ENCODE measurements at regions not wholly inside any gene's neighbourhood (a gene's known extent, or its start where the extent isn't known, plus 50 kb on each side); places are given as distances from the start of the nearest gene placed in this dataset.

DNA sequence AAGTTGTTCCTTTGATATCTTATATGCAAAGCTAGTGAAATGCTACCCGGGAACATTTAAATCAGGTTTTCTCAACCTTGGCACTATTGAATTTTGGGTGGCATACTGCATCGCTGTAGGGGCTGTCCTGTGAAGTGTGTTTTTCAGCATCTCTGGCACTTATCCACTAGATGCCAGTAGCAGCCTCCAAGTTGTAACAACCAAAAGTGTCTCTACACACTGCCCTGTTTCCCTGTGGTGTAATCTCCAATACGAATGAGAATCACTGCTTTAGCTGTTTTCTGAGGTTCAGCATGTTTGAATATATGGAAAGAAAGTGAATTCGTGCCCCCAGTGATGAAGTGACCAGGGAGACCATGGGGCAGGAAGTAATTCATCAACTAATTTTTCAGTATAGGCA, 551.6 kb upstream of the PRKX start:
- in situ Hi-C loops (cut with MboI; ENCODE audit: low pct_unique_long_range_greater_than_20kb, low sequenced_read_pairs, unreplicated experiment) = no loop called here

GRCh38 chrX:4263030-4263803, 549.8 kb upstream of the PRKX start:
- in situ Hi-C loops (cut with MboI; ENCODE audit: low pct_unique_long_range_greater_than_20kb, low sequenced_read_pairs, unreplicated experiment) = no loop called here
- TF ChIP-seq, protein P1, sequence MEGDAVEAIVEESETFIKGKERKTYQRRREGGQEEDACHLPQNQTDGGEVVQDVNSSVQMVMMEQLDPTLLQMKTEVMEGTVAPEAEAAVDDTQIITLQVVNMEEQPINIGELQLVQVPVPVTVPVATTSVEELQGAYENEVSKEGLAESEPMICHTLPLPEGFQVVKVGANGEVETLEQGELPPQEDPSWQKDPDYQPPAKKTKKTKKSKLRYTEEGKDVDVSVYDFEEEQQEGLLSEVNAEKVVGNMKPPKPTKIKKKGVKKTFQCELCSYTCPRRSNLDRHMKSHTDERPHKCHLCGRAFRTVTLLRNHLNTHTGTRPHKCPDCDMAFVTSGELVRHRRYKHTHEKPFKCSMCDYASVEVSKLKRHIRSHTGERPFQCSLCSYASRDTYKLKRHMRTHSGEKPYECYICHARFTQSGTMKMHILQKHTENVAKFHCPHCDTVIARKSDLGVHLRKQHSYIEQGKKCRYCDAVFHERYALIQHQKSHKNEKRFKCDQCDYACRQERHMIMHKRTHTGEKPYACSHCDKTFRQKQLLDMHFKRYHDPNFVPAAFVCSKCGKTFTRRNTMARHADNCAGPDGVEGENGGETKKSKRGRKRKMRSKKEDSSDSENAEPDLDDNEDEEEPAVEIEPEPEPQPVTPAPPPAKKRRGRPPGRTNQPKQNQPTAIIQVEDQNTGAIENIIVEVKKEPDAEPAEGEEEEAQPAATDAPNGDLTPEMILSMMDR (IDR thresholded peaks at IDR 0.05; ENCODE audit: extremely low read depth, insufficient read depth, missing control alignments) = peak; percentile 21
- DNase-seq (ENCODE audit: low spot score) = no peak

More for the DNA sequence above, 551.6 kb upstream of the PRKX start:
- TF ChIP-seq, protein P1 (IDR thresholded peaks at IDR 0.05; ENCODE audit: extremely low read depth, insufficient read depth, missing control alignments) = no peak
- DNase-seq (ENCODE audit: low spot score) = no peak

DNA sequence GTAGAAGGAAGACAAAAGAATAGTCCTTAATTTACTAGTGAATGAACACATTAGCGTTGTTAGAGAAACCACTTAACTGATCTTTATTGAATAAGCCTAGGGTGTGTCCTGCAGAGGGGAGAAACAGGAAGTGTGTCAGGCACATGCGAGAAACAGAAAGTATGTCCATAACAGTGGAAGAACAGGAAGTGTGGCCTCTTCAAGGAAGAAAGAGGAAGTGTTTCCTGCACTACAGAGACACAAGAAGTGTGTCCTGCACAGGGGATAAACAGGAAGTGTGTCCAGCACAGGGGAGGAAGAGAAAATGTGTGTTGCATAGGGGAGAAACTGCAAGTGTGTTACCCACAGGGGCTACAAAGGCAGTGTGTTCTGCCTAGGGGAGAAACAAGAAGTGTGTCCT, 539.6 kb upstream of the PRKX start:
- DNase-seq (ENCODE audit: low spot score) = no peak
- TF ChIP-seq, protein P1 (IDR thresholded peaks at IDR 0.05; ENCODE audit: extremely low read depth, insufficient read depth, missing control alignments) = no peak
- in situ Hi-C loops (cut with MboI; ENCODE audit: low pct_unique_long_range_greater_than_20kb, low sequenced_read_pairs, unreplicated experiment) = no loop called here

DNA sequence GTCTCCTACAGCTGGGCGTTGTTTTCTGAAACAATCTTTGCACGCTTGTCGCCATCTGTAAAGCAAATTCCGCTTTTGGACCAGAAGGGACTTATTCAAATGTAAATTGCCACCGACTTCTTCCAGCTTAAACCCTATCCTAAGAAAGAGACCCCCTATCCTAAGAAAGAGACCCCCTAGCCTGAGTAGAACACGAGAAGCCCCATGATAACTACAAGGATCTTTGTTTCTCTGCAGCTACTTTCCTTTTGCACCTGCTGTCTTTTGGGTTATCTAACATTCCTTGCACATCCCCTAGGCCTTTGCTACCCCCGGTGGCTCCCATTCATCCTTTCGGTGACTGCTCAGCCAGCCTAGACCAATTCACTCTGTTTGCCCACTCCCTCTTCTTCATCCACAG, 536.0 kb upstream of the PRKX start:
- no peak for DNase-seq (ENCODE audit: low spot score)
- in situ Hi-C loops (cut with MboI; ENCODE audit: low pct_unique_long_range_greater_than_20kb, low sequenced_read_pairs, unreplicated experiment) = no loop called here
- TF ChIP-seq, protein P1 (IDR thresholded peaks at IDR 0.05; ENCODE audit: extremely low read depth, insufficient read depth, missing control alignments) = no peak

DNA sequence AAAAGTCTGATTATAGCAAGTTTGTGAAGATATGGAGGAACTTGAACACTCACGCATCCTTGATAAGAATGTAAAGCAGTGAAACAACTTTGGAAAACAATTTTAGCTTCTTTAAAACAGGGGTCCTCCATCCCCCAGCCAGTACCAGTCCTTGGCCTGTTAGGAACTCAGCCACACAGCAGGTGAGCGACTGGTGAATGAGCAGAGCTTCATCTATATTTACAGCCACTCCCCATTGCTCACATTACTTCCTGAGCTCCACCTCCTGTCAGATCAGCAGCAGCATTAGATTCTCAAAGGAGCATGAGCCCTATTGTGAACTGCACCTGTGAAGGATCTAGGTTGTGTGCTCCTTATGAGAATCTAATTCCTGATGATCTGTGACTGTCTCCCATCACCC, 530.3 kb upstream of the PRKX start:
- DNase-seq (ENCODE audit: low spot score) = no peak
- TF ChIP-seq, protein P1 (IDR thresholded peaks at IDR 0.05; ENCODE audit: extremely low read depth, insufficient read depth, missing control alignments) = no peak
- in situ Hi-C loops (cut with MboI; ENCODE audit: low pct_unique_long_range_greater_than_20kb, low sequenced_read_pairs, unreplicated experiment) = no loop called here

DNA sequence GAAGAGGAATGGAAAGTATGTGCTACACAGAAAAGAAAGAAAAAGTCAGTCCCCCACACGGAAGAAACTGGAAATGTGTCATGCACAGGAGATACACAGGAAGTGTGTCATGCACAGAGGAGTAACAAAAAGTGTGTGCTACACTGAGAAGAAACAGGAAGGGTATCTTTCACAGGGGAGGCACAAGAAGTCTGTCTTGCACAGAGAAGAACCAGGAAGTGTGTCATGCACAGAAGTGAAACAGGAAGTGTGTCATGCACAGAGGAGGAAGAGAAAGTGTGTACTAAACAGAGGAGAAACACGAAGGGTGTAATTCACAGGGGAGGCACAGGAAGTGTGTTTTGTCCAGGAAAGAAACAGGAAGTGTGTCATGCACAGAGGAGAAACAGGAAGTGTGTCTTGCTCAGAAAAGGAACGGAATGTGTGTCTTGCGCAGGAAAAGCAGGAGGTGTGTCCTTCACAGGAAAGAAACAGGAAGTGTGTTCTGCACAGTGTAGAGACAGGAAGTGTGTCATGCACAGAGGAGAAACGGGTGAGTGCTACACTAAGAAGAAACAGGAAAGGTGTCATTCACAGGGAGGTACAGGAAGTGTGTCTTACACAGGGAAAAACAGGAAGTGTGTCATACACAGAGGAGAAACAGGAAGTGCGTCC, 527.2 kb upstream of the PRKX start:
- DNase-seq (ENCODE audit: low spot score) = no peak
- TF ChIP-seq, protein P1 (IDR thresholded peaks at IDR 0.05; ENCODE audit: extremely low read depth, insufficient read depth, missing control alignments) = no peak
- in situ Hi-C loops (cut with MboI; ENCODE audit: low pct_unique_long_range_greater_than_20kb, low sequenced_read_pairs, unreplicated experiment) = no loop called here
